ENCODE measurements at regions not wholly inside any gene's neighbourhood (a gene's known extent, or its start where the extent isn't known, plus 50 kb on each side); places are given as distances from the start of the nearest gene placed in this dataset.
"Not testable (repeated sequence)": the region's sequence is repeated elsewhere in the genome, so short reads cannot be mapped to it uniquely, and the experiment has no call there.

- TF ChIP-seq EZH2phosphoT487 (IDR thresholded peaks at IDR 0.05; ENCODE audit: borderline replicate concordance); CTCF (conservative IDR thresholded peaks at IDR 0.05; ENCODE audit: low read length): not testable (repeated sequence)
Measured at GRCh38 chr2:132360964-132361363, 55.6 kb upstream of the GPR39 start.

Data from Loucy (cell line).